ENCODE measurements at regions not wholly inside any gene's neighbourhood (a gene's known extent, or its start where the extent isn't known, plus 50 kb on each side); places are given as distances from the start of the nearest gene placed in this dataset.

GRCh38 chr7:118324790-118325449 lies 100.4 kb downstream of the ANKRD7 start:
- TF ChIP-seq CEBPB (IDR thresholded peaks at IDR 0.05; ENCODE audit: low read depth, low read length): no peak
- TF ChIP-seq, protein P1, sequence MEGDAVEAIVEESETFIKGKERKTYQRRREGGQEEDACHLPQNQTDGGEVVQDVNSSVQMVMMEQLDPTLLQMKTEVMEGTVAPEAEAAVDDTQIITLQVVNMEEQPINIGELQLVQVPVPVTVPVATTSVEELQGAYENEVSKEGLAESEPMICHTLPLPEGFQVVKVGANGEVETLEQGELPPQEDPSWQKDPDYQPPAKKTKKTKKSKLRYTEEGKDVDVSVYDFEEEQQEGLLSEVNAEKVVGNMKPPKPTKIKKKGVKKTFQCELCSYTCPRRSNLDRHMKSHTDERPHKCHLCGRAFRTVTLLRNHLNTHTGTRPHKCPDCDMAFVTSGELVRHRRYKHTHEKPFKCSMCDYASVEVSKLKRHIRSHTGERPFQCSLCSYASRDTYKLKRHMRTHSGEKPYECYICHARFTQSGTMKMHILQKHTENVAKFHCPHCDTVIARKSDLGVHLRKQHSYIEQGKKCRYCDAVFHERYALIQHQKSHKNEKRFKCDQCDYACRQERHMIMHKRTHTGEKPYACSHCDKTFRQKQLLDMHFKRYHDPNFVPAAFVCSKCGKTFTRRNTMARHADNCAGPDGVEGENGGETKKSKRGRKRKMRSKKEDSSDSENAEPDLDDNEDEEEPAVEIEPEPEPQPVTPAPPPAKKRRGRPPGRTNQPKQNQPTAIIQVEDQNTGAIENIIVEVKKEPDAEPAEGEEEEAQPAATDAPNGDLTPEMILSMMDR (conservative IDR thresholded peaks at IDR 0.05; ENCODE audit: low read depth, low read length): no peak
- TF ChIP-seq POLR2A (IDR thresholded peaks at IDR 0.05; ENCODE audit: low read depth, low read length): no peak
- TF ChIP-seq SMC3 (IDR thresholded peaks at IDR 0.05; ENCODE audit: low read depth, low read length): no peak
- TF ChIP-seq BHLHE40 (IDR thresholded peaks at IDR 0.05; ENCODE audit: low read depth, low read length): no peak
- TF ChIP-seq RCOR1 (IDR thresholded peaks at IDR 0.05; ENCODE audit: insufficient replicate concordance, low read length): no peak
- TF ChIP-seq MAFK (IDR thresholded peaks at IDR 0.05; ENCODE audit: low read depth, low read length): no peak
- no peak for TF ChIP-seq RFX5 (IDR thresholded peaks at IDR 0.05; ENCODE audit: low read depth, low read length)
- TF ChIP-seq, protein P2, sequence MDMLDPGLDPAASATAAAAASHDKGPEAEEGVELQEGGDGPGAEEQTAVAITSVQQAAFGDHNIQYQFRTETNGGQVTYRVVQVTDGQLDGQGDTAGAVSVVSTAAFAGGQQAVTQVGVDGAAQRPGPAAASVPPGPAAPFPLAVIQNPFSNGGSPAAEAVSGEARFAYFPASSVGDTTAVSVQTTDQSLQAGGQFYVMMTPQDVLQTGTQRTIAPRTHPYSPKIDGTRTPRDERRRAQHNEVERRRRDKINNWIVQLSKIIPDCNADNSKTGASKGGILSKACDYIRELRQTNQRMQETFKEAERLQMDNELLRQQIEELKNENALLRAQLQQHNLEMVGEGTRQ (IDR thresholded peaks at IDR 0.05; ENCODE audit: low read depth, low read length): no peak

Data from IMR-90 (cell line).